ENCODE measurements at regions not wholly inside any gene's neighbourhood (a gene's known extent, or its start where the extent isn't known, plus 50 kb on each side); places are given as distances from the start of the nearest gene placed in this dataset.

DNA sequence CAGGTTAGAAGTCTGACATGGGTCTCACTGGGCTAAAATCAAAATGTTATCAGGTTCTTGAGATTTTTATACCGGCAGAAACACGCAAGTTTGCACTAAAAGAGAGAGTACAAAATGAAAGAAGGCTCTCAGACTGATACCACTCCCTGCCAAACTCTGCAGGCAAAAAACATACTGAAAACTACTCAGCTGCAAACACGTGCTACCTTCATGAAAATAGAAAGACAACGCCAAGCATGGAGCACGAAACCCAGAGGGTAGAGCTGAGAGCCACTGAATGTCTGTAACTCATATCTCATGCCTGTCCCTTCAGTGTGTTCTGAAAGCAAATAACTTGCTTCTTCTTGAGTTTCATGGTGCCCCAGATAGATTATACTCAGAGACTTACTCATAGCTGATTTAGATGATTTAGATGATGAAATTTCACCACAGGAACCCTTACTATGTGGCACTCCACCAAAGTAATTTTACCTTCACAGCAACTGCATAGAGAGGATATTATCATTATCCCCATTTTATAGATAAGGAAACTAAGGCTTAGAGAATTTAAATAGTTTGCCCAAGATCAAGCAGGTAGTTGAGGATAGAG lies 313.0 kb upstream of the SLC39A10 start:
- TF ChIP-seq, protein P1, sequence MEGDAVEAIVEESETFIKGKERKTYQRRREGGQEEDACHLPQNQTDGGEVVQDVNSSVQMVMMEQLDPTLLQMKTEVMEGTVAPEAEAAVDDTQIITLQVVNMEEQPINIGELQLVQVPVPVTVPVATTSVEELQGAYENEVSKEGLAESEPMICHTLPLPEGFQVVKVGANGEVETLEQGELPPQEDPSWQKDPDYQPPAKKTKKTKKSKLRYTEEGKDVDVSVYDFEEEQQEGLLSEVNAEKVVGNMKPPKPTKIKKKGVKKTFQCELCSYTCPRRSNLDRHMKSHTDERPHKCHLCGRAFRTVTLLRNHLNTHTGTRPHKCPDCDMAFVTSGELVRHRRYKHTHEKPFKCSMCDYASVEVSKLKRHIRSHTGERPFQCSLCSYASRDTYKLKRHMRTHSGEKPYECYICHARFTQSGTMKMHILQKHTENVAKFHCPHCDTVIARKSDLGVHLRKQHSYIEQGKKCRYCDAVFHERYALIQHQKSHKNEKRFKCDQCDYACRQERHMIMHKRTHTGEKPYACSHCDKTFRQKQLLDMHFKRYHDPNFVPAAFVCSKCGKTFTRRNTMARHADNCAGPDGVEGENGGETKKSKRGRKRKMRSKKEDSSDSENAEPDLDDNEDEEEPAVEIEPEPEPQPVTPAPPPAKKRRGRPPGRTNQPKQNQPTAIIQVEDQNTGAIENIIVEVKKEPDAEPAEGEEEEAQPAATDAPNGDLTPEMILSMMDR (IDR thresholded peaks at IDR 0.05) = no peak
- no peak for TF ChIP-seq POLR2AphosphoS5 (IDR thresholded peaks at IDR 0.05)

Data from stomach (tissue), 4 donors.